OCI-LY7 (cell line): ENCODE measurements at regions not wholly inside any gene's neighbourhood (a gene's known extent, or its start where the extent isn't known, plus 50 kb on each side); places are given as distances from the start of the nearest gene placed in this dataset.

Source experiments
- EZH2phosphoT487 ChIP-seq: fragments of 200-600 bp; sonication (generic); IDR thresholded peaks from 2 replicates; pipeline ENCODE4 v1.6.1; 2018; ENCODE audit warnings: low read depth, borderline replicate concordance, mild to moderate bottlenecking, mixed run types, antibody characterized with exemption, low read length, moderate library complexity, mixed read lengths
- TF ChIP-seq, protein P1 (sequence below): fragments of 200-600 bp; sonication (generic); conservative IDR thresholded peaks from 2 replicates; pipeline ENCODE4 v1.5.1; 2014; ENCODE audit warnings: mild to moderate bottlenecking, antibody characterized with exemption, low read length, moderate library complexity, mixed read lengths

DNA sequence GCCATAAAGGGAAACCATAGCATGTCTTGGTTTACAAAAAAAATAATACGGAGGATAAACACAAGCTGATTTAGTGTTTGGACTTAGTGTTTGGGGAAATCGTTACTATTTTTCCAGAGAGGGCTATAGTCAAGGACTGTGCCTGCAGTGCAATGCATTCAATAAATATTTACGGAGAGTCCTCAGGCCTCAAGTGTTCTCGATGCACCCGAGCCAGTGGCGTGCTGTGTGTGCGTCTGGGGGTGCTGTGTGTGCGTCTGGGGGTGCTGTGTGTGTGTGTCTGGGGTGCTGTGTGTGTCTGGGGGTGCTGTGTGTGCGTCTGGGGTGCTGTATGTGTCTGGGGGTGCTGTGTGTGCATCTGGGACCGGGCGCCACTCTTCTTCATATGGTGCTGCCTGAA lies 71.7 kb upstream of the GTF3A start:
- TF ChIP-seq, protein P1, sequence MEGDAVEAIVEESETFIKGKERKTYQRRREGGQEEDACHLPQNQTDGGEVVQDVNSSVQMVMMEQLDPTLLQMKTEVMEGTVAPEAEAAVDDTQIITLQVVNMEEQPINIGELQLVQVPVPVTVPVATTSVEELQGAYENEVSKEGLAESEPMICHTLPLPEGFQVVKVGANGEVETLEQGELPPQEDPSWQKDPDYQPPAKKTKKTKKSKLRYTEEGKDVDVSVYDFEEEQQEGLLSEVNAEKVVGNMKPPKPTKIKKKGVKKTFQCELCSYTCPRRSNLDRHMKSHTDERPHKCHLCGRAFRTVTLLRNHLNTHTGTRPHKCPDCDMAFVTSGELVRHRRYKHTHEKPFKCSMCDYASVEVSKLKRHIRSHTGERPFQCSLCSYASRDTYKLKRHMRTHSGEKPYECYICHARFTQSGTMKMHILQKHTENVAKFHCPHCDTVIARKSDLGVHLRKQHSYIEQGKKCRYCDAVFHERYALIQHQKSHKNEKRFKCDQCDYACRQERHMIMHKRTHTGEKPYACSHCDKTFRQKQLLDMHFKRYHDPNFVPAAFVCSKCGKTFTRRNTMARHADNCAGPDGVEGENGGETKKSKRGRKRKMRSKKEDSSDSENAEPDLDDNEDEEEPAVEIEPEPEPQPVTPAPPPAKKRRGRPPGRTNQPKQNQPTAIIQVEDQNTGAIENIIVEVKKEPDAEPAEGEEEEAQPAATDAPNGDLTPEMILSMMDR, result no peak
- TF ChIP-seq EZH2phosphoT487, result no peak
